ENCODE measurements at regions not wholly inside any gene's neighbourhood (a gene's known extent, or its start where the extent isn't known, plus 50 kb on each side); places are given as distances from the start of the nearest gene placed in this dataset.
"Not testable (repeated sequence)": the region's sequence is repeated elsewhere in the genome, so short reads cannot be mapped to it uniquely, and the experiment has no call there.

DNA sequence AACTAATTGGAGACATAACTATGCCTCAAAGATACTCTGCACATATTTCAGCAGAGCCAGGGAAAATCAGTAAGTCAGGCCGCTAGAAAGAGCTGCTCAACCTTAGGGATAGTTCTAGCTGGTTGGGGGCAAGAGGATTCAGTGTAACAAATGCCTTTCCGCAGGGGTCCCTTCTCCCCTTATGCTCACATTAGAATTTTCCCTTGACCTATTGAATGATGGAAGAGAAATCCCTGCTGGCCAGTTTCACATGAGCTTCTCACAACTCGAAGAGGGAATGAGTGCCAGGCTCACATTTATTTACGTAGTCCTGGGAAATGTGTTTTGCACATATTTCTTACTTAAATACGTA, 66.2 kb upstream of the USP9X start:
- TF ChIP-seq POLR2A (IDR thresholded peaks at IDR 0.05; ENCODE audit: low read depth) (no peak), EP300 (IDR thresholded peaks at IDR 0.05) (no peak), POLR2AphosphoS5 (IDR thresholded peaks at IDR 0.05) (no peak), CTCF (IDR thresholded peaks at IDR 0.05) (no peak)
- no peaks in the 10 kb centered on the region for H3K27me3 ChIP-seq
- WGBS, result 65% methylated on average over 5 of the region's 5 CpGs
- no peaks in the 10 kb centered on the region for H3K4me1 ChIP-seq
- no peaks in the 10 kb centered on the region for H3K36me3 ChIP-seq
- intact Hi-C loops (cut with DNase I), result no loop called here
- no peaks in the 10 kb centered on the region for H3K9me3 ChIP-seq
- H3K27ac ChIP-seq (replicated peaks in 1 of 4), result no peak overlapping the region
- no peak for DNase-seq (ENCODE audit: extremely low spot score)
- H3K4me3 ChIP-seq, result no peak overlapping the region

GRCh38 chrX:41022566-41022965, 62.7 kb upstream of the USP9X start:
- Histone ChIP-seq H3K36me3 (no peaks in the 10 kb centered on the region), H3K27ac (replicated peaks in 1 of 4) (no peak overlapping the region), H3K4me3 (no peak overlapping the region), H3K27me3 (no peaks in the 10 kb centered on the region), H3K9me3 (no peaks in the 10 kb centered on the region), H3K4me1 (peaks cover 0 to 12% (median 10%) of the 10 kb centered on the region in 4 donors)
- no peak for TF ChIP-seq POLR2A (IDR thresholded peaks at IDR 0.05; ENCODE audit: low read depth)
- TF ChIP-seq EP300 (IDR thresholded peaks at IDR 0.05), result no peak
- TF ChIP-seq POLR2AphosphoS5 (IDR thresholded peaks at IDR 0.05), result no peak
- TF ChIP-seq CTCF (IDR thresholded peaks at IDR 0.05), result no peak
- 87% methylated on average over 1 of the region's 1 CpG for whole genome bisulfite sequencing
- intact Hi-C loops (cut with DNase I), result no loop called here
- DNase-seq (ENCODE audit: extremely low spot score), result no peak

DNA sequence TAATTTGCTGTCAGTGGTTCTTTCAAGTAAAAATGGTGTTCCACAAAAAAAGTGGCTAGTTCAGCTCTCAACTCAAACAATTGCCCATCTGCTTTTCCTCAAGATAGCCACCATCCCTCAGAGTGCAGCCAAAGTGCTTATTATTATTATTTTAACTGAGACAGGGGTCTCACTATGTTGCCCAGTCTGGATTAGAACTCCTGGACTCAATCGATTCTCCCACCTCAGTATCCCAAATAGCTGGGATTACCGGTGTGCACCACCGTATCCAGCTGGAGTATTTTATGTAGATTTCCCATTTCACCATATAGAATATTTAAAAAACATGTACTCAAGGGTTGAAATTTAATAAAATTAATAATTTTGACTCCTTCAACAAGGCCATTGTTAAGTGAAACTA, 62.1 kb upstream of the USP9X start:
- DNase-seq (ENCODE audit: extremely low spot score), result no peak
- intact Hi-C loops (cut with DNase I), result no loop called here
- TF ChIP-seq POLR2AphosphoS5 (IDR thresholded peaks at IDR 0.05), result no peak
- no peak for TF ChIP-seq POLR2A (IDR thresholded peaks at IDR 0.05; ENCODE audit: low read depth)
- no peak for TF ChIP-seq EP300 (IDR thresholded peaks at IDR 0.05)
- no peak for TF ChIP-seq CTCF (IDR thresholded peaks at IDR 0.05)
- H3K27ac ChIP-seq (replicated peaks in 1 of 4), result no peak overlapping the region
- peaks cover 0 to 16% (median 12%) of the 10 kb centered on the region in 4 donors for H3K4me1 ChIP-seq
- no peaks in the 10 kb centered on the region for H3K36me3 ChIP-seq
- 95% methylated on average over 3 of the region's 3 CpGs for WGBS
- H3K9me3 ChIP-seq, result no peaks in the 10 kb centered on the region
- H3K27me3 ChIP-seq, result no peaks in the 10 kb centered on the region
- H3K4me3 ChIP-seq, result no peak overlapping the region

DNA sequence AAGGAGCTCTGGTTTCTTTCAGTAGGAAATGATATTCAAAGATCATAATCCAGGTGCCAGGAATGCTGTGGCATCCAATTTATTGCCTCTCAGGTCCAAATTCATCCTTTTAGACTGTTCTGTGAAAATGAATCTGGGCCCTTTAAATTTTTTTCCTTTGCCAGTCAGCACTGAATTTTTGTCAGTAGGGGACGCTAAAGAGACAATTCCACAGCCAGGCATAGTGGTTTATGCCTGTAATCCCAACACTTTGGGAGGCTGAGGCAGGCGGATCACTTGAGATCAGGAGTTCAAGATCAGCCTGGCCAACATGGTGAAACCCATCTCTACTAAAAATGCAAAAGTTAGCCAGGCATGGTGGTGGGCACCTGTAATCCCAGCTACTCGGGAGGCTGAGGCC, 60.9 kb upstream of the USP9X start:
- WGBS, result 65% methylated on average over 3 of the region's 3 CpGs
- DNase-seq (ENCODE audit: extremely low spot score); H3K27ac ChIP-seq (replicated peaks in 1 of 4); H3K4me3 ChIP-seq; H3K9me3 ChIP-seq; H3K36me3 ChIP-seq; H3K27me3 ChIP-seq; intact Hi-C loops (cut with DNase I): not testable (repeated sequence)
- peaks cover 0 to 16% (median 12%) of the 10 kb centered on the region in 4 donors for H3K4me1 ChIP-seq

GRCh38 chrX:41024755-41025154, 60.5 kb upstream of the USP9X start:
- intact Hi-C loops (cut with DNase I), result no loop called here
- Histone ChIP-seq H3K4me1 (peaks cover 0 to 16% (median 12%) of the 10 kb centered on the region in 4 donors), H3K27ac (replicated peaks in 1 of 4) (no peak overlapping the region), H3K36me3 (no peaks in the 10 kb centered on the region), H3K9me3 (no peaks in the 10 kb centered on the region), H3K4me3 (no peak overlapping the region), H3K27me3 (no peaks in the 10 kb centered on the region)
- TF ChIP-seq POLR2AphosphoS5 (IDR thresholded peaks at IDR 0.05), result no peak
- TF ChIP-seq EP300 (IDR thresholded peaks at IDR 0.05), result no peak
- no peak for TF ChIP-seq POLR2A (IDR thresholded peaks at IDR 0.05; ENCODE audit: low read depth)
- no peak for TF ChIP-seq CTCF (IDR thresholded peaks at IDR 0.05)
- DNase-seq (ENCODE audit: extremely low spot score), result no peak
- 87% methylated on average over 6 of the region's 6 CpGs for WGBS
